Astrocyte (in vitro differentiated cells and primary cell): ENCODE measurements at regions not wholly inside any gene's neighbourhood (a gene's known extent, or its start where the extent isn't known, plus 50 kb on each side); places are given as distances from the start of the nearest gene placed in this dataset.

Experiments used
- CTCF ChIP-seq: IDR thresholded peaks from 2 replicates; pipeline ENCODE4 v1.5.1; 2011; ENCODE audit warnings: low read depth, mild to moderate bottlenecking, inconsistent platforms, low read length, moderate library complexity; ENCODE audit not compliant: insufficient read depth
- EZH2 ChIP-seq: IDR thresholded peaks from 2 replicates; pipeline ENCODE4 v1.6.1; 2012; ENCODE audit warnings: mild to moderate bottlenecking, low read length, inconsistent platforms; ENCODE audit not compliant: insufficient read depth

GRCh38 chr18:54712758-54713157 lies 115.5 kb upstream of the RAB27B start:
- TF ChIP-seq CTCF (no peak), EZH2 (no peak)
